Activated T-helper 2 cell treated with anti-CD3 and anti-CD28 coated beads, Interferon-gamma antibody, Interleukin-2, Interleukin-4, amounts not matched to agents 10 μg/mL and 5 μg/mL and 100 μg/mL, durations not matched to agents 14 hours and 24 hours and 36 hours (primary cell): ENCODE measurements at regions not wholly inside any gene's neighbourhood (a gene's known extent, or its start where the extent isn't known, plus 50 kb on each side); places are given as distances from the start of the nearest gene placed in this dataset.

Experiments
- DNase-seq: peaks from one replicate; pipeline ENCODE4 v3.0.0; 2021; ENCODE audit warnings: low spot score
- H3K27ac Mint-ChIP-seq: one replicate; pipeline ENCODE4 v1.8.0; 2021; ENCODE audit warnings: mixed read lengths
- H3K27me3 Mint-ChIP-seq: one replicate; pipeline ENCODE4 v1.8.0; 2021; ENCODE audit warnings: low read depth, mixed read lengths
- H3K36me3 Mint-ChIP-seq: one replicate; pipeline ENCODE4 v1.8.0; 2021; ENCODE audit warnings: low read depth, mixed read lengths
- H3K4me1 Mint-ChIP-seq: one replicate; pipeline ENCODE4 v1.8.0; 2021; ENCODE audit warnings: low read depth, mixed read lengths
- H3K4me3 Mint-ChIP-seq: one replicate; pipeline ENCODE4 v1.8.0; 2021; ENCODE audit warnings: low read depth, mild to moderate bottlenecking, moderate library complexity, mixed read lengths
- H3K9me3 Mint-ChIP-seq: one replicate; pipeline ENCODE4 v1.8.0; 2021; ENCODE audit warnings: mixed read lengths
- intact Hi-C: fragments of 100-400 bp; cut with micrococcal nuclease; formaldehyde crosslinking; loops from one replicate; pipeline ENCODE4 v1.15.1; 2023

DNA sequence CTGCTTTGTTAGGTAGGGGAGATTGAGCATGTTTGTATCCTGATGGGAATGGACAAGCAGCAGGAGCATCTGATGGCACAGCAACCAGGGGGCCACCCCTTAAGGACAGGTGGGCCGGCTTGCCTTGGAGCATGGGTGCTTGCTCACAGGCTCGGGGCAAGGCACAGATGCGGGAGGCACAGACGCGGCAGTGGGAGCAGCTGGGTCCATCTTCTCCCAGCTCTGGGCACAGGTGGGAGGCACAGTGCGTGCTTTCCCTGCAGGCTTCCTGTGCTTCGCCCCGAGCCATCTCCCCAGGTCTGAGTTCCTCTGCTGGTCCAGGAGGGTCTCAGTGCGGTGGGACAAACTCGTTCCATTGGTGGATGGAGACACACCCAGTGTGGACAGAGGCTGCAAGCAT lies 73.6 kb upstream of the BHLHE23 start:
- Mint-ChIP-seq H3K27me3 (no peaks in the 10 kb centered on the region), H3K9me3 (peaks cover 15% of the 10 kb centered on the region), H3K4me1 (no peaks in the 10 kb centered on the region), H3K36me3 (no peaks in the 10 kb centered on the region), H3K27ac (no peak overlapping the region), H3K4me3 (no peak overlapping the region)
- DNase-seq, result no peak
- intact Hi-C loops, result no loop called here

DNA sequence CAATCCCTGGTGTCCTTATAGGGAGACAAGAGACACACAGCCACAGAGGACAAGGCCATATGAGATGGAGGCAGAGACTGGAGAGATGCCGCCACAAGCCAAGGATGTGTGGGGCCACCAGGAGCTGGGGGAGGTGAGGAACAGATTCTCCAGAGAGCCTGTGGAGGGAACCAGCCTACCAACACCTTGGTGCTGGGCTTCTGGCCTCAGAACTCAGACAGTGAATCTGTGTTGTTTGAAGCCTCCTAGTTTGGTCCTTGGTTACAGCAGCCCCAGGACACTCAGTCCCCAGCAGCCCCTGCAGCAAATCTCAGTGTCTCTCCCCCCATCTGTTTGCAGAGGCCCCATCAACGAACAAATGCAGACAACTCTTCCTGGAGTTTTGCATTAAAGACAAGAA lies 73.2 kb upstream of the BHLHE23 start:
- DNase-seq, result no peak
- Mint-ChIP-seq H3K4me1 (no peaks in the 10 kb centered on the region), H3K27ac (no peak overlapping the region), H3K4me3 (no peak overlapping the region), H3K9me3 (peaks cover 15% of the 10 kb centered on the region), H3K36me3 (no peaks in the 10 kb centered on the region), H3K27me3 (no peaks in the 10 kb centered on the region)
- intact Hi-C loops, result no loop called here

GRCh38 chr20:63077705-63078104 lies 70.9 kb upstream of the BHLHE23 start:
- Mint-ChIP-seq H3K27me3 (peaks cover 4% of the 10 kb centered on the region), H3K27ac (no peak overlapping the region), H3K9me3 (peaks cover 15% of the 10 kb centered on the region), H3K4me1 (no peaks in the 10 kb centered on the region), H3K36me3 (no peaks in the 10 kb centered on the region), H3K4me3 (no peak overlapping the region)
- no peak for DNase-seq
- intact Hi-C loops, result no loop called here

GRCh38 chr20:63076421-63076820 lies 69.7 kb upstream of the BHLHE23 start:
- H3K36me3 Mint-ChIP-seq, result no peaks in the 10 kb centered on the region
- H3K4me3 Mint-ChIP-seq, result no peak overlapping the region
- no peak overlapping the region for H3K27ac Mint-ChIP-seq
- no peak for DNase-seq
- no peaks in the 10 kb centered on the region for H3K4me1 Mint-ChIP-seq
- peaks cover 15% of the 10 kb centered on the region for H3K9me3 Mint-ChIP-seq
- intact Hi-C loops, result no loop called here
- H3K27me3 Mint-ChIP-seq, result peaks cover 8% of the 10 kb centered on the region

- H3K27ac Mint-ChIP-seq, result no peak overlapping the region
- peaks cover 18% of the 10 kb centered on the region for H3K27me3 Mint-ChIP-seq
- DNase-seq, result no peak
- H3K36me3 Mint-ChIP-seq, result no peaks in the 10 kb centered on the region
- intact Hi-C loops, result no loop called here
- H3K4me3 Mint-ChIP-seq, result no peak overlapping the region
- H3K4me1 Mint-ChIP-seq, result no peaks in the 10 kb centered on the region
- peaks cover 15% of the 10 kb centered on the region for H3K9me3 Mint-ChIP-seq
These were observed 67.9 kb upstream of the BHLHE23 start for GRCh38 chr20:63074631-63075030.

- Mint-ChIP-seq H3K36me3 (no peaks in the 10 kb centered on the region), H3K4me3 (no peak overlapping the region), H3K9me3 (peaks cover 15% of the 10 kb centered on the region), H3K27ac (no peak overlapping the region), H3K27me3 (peaks cover 18% of the 10 kb centered on the region), H3K4me1 (no peaks in the 10 kb centered on the region)
- intact Hi-C loops, result no loop called here
- DNase-seq, result no peak
These were observed 67.4 kb upstream of the BHLHE23 start for GRCh38 chr20:63074182-63074581.

GRCh38 chr20:63073738-63074065 lies 66.9 kb upstream of the BHLHE23 start:
- H3K4me3 Mint-ChIP-seq, result no peak overlapping the region
- no peak overlapping the region for H3K27ac Mint-ChIP-seq
- H3K4me1 Mint-ChIP-seq, result no peaks in the 10 kb centered on the region
- no peak for DNase-seq
- intact Hi-C loops, result no loop called here
- H3K27me3 Mint-ChIP-seq, result peaks cover 18% of the 10 kb centered on the region
- no peaks in the 10 kb centered on the region for H3K36me3 Mint-ChIP-seq
- H3K9me3 Mint-ChIP-seq, result peaks cover 15% of the 10 kb centered on the region

- no peak for DNase-seq
- H3K27me3 Mint-ChIP-seq, result peaks cover 18% of the 10 kb centered on the region
- H3K4me3 Mint-ChIP-seq, result no peak overlapping the region
- intact Hi-C loops, result no loop called here
- no peaks in the 10 kb centered on the region for H3K4me1 Mint-ChIP-seq
- H3K9me3 Mint-ChIP-seq, result peaks cover 11% of the 10 kb centered on the region
- H3K36me3 Mint-ChIP-seq, result no peaks in the 10 kb centered on the region
- no peak overlapping the region for H3K27ac Mint-ChIP-seq
These were observed 66.4 kb upstream of the BHLHE23 start for GRCh38 chr20:63072991-63073737.

- peaks cover 18% of the 10 kb centered on the region for H3K27me3 Mint-ChIP-seq
- no peak for DNase-seq
- H3K4me1 Mint-ChIP-seq, result no peaks in the 10 kb centered on the region
- no peaks in the 10 kb centered on the region for H3K36me3 Mint-ChIP-seq
- peaks cover 2% of the 10 kb centered on the region for H3K9me3 Mint-ChIP-seq
- H3K4me3 Mint-ChIP-seq, result no peak overlapping the region
- intact Hi-C loops, result no loop called here
- no peak overlapping the region for H3K27ac Mint-ChIP-seq
These were observed 65.5 kb upstream of the BHLHE23 start for GRCh38 chr20:63072231-63072791.

GRCh38 chr20:63071541-63072181 lies 64.9 kb upstream of the BHLHE23 start:
- Mint-ChIP-seq H3K9me3 (no peaks in the 10 kb centered on the region), H3K36me3 (no peaks in the 10 kb centered on the region), H3K4me1 (no peaks in the 10 kb centered on the region), H3K27ac (no peak overlapping the region), H3K4me3 (no peak overlapping the region), H3K27me3 (peaks cover 18% of the 10 kb centered on the region)
- intact Hi-C loops, result no loop called here
- no peak for DNase-seq

DNA sequence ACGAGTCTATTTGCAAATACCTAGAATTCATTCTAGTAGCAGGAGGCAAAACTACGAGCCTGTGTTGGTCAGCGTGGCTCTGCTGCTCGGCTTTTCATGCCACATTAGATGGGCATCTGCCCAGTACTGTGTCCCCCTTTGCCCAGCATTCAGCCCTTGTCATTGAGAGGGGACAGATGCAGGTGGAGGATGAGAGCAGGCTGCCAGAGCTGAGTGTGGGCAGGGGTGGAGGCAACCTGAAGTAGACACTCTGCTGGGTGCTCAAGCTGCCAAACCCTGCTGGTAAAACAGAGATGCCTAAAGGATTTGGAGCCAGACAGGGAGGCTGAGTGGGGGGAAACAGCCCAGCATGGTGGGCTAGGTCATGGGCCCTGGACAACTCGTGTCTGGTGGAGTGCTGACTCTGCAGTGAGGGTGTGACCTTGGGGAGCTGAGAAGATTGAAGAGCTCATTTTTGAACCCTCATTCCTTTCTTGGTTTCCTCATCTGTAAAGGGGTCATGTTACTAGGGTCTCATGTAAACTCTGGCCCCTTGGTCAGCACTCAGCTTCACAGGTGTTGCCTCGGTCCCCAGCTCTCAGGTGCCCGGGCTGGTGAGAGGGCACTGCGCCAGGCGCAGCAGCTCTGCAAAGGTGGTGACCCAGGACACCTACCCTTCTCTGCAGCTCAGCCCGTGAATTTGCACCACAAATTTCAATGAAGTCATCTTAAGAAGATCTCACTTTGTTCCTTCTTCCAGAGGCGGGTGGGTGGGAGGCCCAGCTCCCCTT lies 64.2 kb upstream of the BHLHE23 start:
- DNase-seq, result no peak
- Mint-ChIP-seq H3K36me3 (no peaks in the 10 kb centered on the region), H3K9me3 (no peaks in the 10 kb centered on the region), H3K4me1 (no peaks in the 10 kb centered on the region), H3K27me3 (peaks cover 18% of the 10 kb centered on the region), H3K27ac (no peak overlapping the region), H3K4me3 (no peak overlapping the region)
- intact Hi-C loops, result no loop called here

DNA sequence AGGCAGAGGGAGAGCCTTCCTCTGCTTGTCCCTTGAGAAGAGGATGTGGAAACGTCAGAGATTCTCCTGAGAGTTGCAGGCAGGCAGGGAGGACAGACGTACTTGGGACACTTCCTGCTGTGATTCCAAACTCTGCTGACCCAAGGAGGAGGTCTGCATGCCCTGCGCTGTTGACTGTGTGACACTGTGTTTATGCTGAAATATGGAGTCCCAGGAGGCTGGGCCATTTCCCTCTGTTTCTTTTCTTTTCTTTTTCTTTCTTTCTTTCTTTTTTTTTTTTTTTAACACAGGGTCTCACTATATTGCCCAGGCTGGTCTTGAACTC lies 63.5 kb upstream of the BHLHE23 start:
- peaks cover 18% of the 10 kb centered on the region for H3K27me3 Mint-ChIP-seq
- H3K4me1 Mint-ChIP-seq, result no peaks in the 10 kb centered on the region
- DNase-seq, result no peak
- H3K27ac Mint-ChIP-seq, result no peak overlapping the region
- no peak overlapping the region for H3K4me3 Mint-ChIP-seq
- H3K9me3 Mint-ChIP-seq, result no peaks in the 10 kb centered on the region
- H3K36me3 Mint-ChIP-seq, result no peaks in the 10 kb centered on the region
- intact Hi-C loops, result no loop called here
